Kidney epithelial cell (primary cell): ENCODE measurements at regions not wholly inside any gene's neighbourhood (a gene's known extent, or its start where the extent isn't known, plus 50 kb on each side); places are given as distances from the start of the nearest gene placed in this dataset.
A peak's percentile ranks its signal among the peaks of the same experiment; 100 is the strongest.

Experiments used
- DNase-seq: peaks from one replicate; pipeline ENCODE4 v3.0.0-alpha.2; 2010; ENCODE audit warnings: low read depth
- H3K27me3 ChIP-seq: 2 replicates; pipeline ENCODE4 v1.6.0; 2011; ENCODE audit warnings: low read length; ENCODE audit not compliant: control insufficient read depth, insufficient read depth
- H3K36me3 ChIP-seq: 2 replicates; pipeline ENCODE4 v1.5.1; 2011; ENCODE audit warnings: low read length; ENCODE audit not compliant: control insufficient read depth, insufficient read depth
- H3K4me3 ChIP-seq: 2 replicates; pipeline ENCODE4 v1.5.1; 2011; ENCODE audit warnings: low read depth, mild to moderate bottlenecking, control low read depth, low read length
- TF ChIP-seq, protein P1 (sequence below): IDR thresholded peaks from 2 replicates; pipeline ENCODE4 v1.5.1; 2011; ENCODE audit warnings: mild to moderate bottlenecking, moderate library complexity, low read length, control low read depth, inconsistent platforms; ENCODE audit not compliant: insufficient read depth, poor library complexity, severe bottlenecking

DNA sequence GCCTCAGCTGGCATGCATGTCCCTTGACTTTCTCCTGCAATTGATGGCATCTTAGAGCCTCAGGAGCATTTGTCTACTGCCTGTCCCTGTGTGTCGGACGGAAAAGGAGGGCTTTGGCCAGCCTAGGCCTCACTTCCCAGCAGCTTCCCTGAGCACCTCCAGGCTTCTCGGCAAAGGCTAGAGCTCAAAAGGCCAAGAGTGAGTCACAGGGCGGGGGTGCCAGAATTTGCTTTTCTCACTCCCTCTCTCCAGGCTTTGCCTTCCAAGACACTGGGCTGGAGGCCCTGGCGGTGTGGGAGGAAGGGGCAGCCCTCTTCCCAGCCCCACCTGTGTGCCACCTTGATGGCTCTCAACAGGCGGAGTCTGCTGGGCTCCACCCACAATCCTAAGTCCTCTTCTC, 107.3 kb upstream of the MAF start:
- DNase-seq: no peak
- no peaks in the 10 kb centered on the region for H3K36me3 ChIP-seq
- TF ChIP-seq, protein P1, sequence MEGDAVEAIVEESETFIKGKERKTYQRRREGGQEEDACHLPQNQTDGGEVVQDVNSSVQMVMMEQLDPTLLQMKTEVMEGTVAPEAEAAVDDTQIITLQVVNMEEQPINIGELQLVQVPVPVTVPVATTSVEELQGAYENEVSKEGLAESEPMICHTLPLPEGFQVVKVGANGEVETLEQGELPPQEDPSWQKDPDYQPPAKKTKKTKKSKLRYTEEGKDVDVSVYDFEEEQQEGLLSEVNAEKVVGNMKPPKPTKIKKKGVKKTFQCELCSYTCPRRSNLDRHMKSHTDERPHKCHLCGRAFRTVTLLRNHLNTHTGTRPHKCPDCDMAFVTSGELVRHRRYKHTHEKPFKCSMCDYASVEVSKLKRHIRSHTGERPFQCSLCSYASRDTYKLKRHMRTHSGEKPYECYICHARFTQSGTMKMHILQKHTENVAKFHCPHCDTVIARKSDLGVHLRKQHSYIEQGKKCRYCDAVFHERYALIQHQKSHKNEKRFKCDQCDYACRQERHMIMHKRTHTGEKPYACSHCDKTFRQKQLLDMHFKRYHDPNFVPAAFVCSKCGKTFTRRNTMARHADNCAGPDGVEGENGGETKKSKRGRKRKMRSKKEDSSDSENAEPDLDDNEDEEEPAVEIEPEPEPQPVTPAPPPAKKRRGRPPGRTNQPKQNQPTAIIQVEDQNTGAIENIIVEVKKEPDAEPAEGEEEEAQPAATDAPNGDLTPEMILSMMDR: no peak
- no peaks in the 10 kb centered on the region for H3K27me3 ChIP-seq
- H3K4me3 ChIP-seq: no peak overlapping the region

DNA sequence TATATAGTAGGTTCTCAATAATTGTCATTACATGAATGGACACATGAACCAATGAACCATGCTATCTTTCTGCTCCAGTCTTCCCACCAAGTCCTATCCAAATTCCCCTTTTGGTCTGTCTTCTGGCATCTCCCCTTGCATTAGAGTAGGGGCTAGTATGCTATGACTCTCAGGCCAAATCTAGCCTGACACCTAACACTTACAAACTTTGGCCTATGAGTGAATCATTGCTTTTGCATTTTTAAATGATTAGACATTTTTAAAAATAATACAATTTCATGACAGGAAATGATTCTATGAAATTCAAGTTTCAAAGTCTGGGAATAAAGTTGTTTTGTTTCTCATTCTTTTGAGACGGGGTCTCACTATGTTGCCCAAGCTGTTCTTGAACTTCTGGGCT, 102.5 kb upstream of the MAF start:
- no peaks in the 10 kb centered on the region for H3K36me3 ChIP-seq
- no peaks in the 10 kb centered on the region for H3K27me3 ChIP-seq
- TF ChIP-seq, protein P1: no peak
- DNase-seq: no peak
- no peak overlapping the region for H3K4me3 ChIP-seq

DNA sequence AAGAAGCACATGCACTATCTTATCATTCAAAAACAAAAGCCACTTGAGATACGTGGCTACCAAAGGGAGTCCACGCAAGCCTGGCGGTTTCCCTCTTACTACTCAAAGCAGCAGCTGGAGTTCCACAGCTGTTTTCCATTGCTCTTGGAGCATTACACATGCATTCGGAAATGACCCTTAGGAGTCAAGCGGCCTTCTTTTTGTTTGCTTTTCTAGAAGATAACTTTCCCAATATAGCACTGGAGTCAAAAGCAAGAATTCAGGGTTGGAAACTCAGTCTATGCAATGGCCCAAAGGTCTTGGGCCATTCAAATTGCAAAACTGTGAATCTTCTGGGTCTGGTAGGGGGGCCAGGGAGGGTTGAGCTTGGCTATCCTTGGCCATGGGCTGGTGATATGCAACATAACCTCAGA, 97.8 kb upstream of the MAF start:
- H3K36me3 ChIP-seq: no peaks in the 10 kb centered on the region
- TF ChIP-seq, protein P1: no peak
- no peak overlapping the region for H3K4me3 ChIP-seq
- no peaks in the 10 kb centered on the region for H3K27me3 ChIP-seq
- DNase-seq: peak; percentile 4

DNA sequence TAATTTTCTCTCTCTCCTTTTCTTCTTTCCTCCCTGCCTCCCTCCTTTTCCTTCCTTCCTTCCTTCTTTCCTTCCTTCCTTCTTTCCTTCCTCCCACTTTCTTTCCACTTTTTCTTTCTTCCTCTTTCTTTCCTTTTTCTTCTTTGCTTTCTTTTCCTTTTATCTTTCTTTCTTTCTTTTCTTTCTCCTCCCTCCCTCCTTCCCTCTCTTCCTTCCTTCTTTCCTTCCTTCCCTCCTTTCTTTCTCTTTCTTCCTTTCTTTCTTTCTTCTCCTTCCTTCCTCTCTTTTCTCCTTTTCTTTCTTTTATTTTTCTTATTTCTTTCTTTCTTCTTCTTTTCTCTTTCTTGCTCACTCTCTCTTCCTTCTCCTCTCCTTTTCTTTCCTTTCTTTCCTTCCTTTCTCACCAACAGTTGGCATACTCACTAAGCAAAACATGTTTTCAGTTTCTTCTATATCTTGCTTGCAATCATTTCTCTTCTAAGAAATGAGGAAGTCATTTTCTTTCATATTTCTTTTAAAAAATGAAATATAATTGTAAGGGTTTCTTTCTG, 97.1 kb upstream of the MAF start:
- no peak for DNase-seq
- Histone ChIP-seq H3K36me3 (no peaks in the 10 kb centered on the region), H3K4me3 (no peak overlapping the region), H3K27me3 (no peaks in the 10 kb centered on the region)
- TF ChIP-seq, protein P1: no peak

- no peaks in the 10 kb centered on the region for H3K36me3 ChIP-seq
- TF ChIP-seq, protein P1: no peak
- H3K4me3 ChIP-seq: no peak overlapping the region
- no peaks in the 10 kb centered on the region for H3K27me3 ChIP-seq
- no peak for DNase-seq
Observed at GRCh38 chr16:79691007-79691406, 90.5 kb upstream of the MAF start.

DNA sequence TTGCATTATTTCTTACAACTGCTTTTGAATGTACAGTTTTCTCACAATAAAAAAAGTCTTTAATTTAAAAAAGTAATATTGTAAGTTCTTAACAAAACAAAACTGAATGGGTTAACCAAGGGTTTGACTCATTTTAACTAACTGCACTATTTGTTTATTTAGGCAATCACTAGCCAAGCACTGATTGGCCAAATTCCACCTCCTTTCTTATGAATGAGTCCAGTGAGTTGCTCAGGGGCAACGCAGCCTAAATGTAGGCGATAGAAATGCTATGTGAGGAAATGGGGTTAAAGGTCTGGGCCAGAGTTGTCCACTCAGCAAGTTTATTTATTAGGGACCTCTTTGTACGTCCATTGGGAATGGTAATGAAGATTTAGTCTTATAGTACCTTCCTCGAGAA, 89.6 kb upstream of the MAF start:
- no peaks in the 10 kb centered on the region for H3K27me3 ChIP-seq
- H3K36me3 ChIP-seq: no peaks in the 10 kb centered on the region
- TF ChIP-seq, protein P1: no peak
- H3K4me3 ChIP-seq: no peak overlapping the region
- DNase-seq: no peak
